Aorta (tissue), 5 donors: ENCODE measurements at regions not wholly inside any gene's neighbourhood (a gene's known extent, or its start where the extent isn't known, plus 50 kb on each side); places are given as distances from the start of the nearest gene placed in this dataset.

Experiments
- ATAC-seq: fragments of 200-7000 bp; cut with Tn5 transposase; one replicate; pipeline ENCODE4 v1.9.1; 2022; ENCODE audit warnings: moderate library complexity; ENCODE audit not compliant: low FRiP score
- DNase-seq, 2 donors: peaks; one replicate each; pipeline ENCODE4 v3.0.0-alpha.2; 2020
- H3K27ac ChIP-seq, 2 donors: one replicate each; pipeline ENCODE4 v1.5.1; 2013; ENCODE audit warnings: low read length in 2 of 2, mild to moderate bottlenecking in 2 of 2, moderate library complexity in 2 of 2, control low read depth in 1 of 2, inconsistent platforms in 1 of 2, low read depth in 1 of 2
- H3K27me3 ChIP-seq, 2 donors: one replicate each; pipeline ENCODE4 v1.6.1; 2013; ENCODE audit warnings: control low read depth in 1 of 2, low read length in 1 of 2, mild to moderate bottlenecking in 1 of 2, moderate library complexity in 1 of 2; ENCODE audit not compliant: insufficient read depth in 2 of 2, control insufficient read depth in 1 of 2
- H3K36me3 ChIP-seq, 2 donors: one replicate each; pipeline ENCODE4 v1.6.1; 2013; ENCODE audit warnings: control low read depth in 1 of 2, low read length in 1 of 2, mild to moderate bottlenecking in 1 of 2; ENCODE audit not compliant: insufficient read depth in 2 of 2, control insufficient read depth in 1 of 2
- H3K4me1 ChIP-seq, 2 donors: one replicate each; pipeline ENCODE4 v1.6.1; 2013; ENCODE audit warnings: low read length in 2 of 2, control low read depth in 1 of 2, mild to moderate bottlenecking in 1 of 2, moderate library complexity in 1 of 2; ENCODE audit not compliant: insufficient read depth in 2 of 2, control insufficient read depth in 1 of 2
- H3K4me3 ChIP-seq, 2 donors: one replicate each; pipeline ENCODE4 v1.5.1; 2013; ENCODE audit warnings: low read length in 2 of 2, control low read depth in 1 of 2, mild to moderate bottlenecking in 1 of 2
- H3K9me3 ChIP-seq: one replicate; pipeline ENCODE4 v1.6.1; 2013; ENCODE audit warnings: mild to moderate bottlenecking, low read length; ENCODE audit not compliant: control insufficient read depth
- WGBS, 2 donors: extraction: QIAGEN DNeasy Blood & Tissue Kit; methylation state at CpG; one replicate each; pipeline ENCODE4 v1.1.7; 2013; 5-methylcytosine and 5-hydroxymethylcytosine counted together
- intact Hi-C, 2 donors: fragments of 100-400 bp; cut with DNase I; formaldehyde crosslinking; loops; one replicate each; pipeline versions ENCODE4 v1.14.2 to v1.15.0; 2022
- donor health status: healthy with polysubstance abuse.
- donor health status: Bipolar disorder and iron deficiency.
- donor health status: DM: no; HTN: no; CAD: no.
- donor health status: DM: no; HTN: no; CAD: no.
- donor health status: DM: yes; HTN: yes; CAD: no.

DNA sequence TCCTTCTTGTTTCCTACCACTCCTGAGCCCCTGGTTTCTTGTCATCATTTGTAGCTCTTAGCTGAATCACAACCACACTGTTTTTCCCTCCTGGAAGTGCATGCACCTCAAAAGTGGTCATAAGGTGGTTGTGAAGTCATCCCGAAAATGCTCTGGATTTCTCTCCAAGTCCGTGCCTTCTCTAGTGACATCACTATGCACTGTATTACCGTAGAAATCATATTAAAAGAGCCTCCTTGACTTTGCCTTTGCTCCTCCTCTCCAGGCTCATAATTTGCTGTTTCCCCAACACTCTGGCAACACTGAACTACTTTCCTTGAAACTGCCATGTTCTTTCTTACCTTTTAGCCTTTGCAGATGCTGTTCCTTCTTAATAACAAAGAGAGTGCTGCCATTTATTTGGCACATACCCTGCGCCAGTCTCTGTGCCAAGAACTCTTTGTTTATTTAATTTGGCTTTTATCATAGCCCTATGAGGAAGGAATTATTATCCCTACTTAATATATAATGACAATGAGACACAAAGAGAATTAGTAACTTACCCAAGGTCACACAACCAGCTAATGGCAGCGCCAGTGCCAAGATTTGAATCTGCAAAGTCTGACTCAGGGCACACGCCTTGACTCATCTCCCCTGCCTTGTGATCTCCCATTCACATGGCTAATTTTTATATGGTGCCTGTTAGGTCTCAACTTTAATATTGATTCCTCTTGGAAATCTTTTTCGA lies 115.4 kb downstream of the KIF4B start:
- no peaks in the 10 kb centered on the region for H3K9me3 ChIP-seq
- no peak overlapping the region for H3K27ac ChIP-seq
- 80 to 81% methylated on average over 7 of the region's 7 CpGs for WGBS, 2 donors
- no peak for DNase-seq
- no peaks in the 10 kb centered on the region for H3K27me3 ChIP-seq
- ATAC-seq: no peak
- H3K4me1 ChIP-seq: no peaks in the 10 kb centered on the region
- H3K36me3 ChIP-seq: no peaks in the 10 kb centered on the region
- no peak overlapping the region for H3K4me3 ChIP-seq
- intact Hi-C loops: no loop called here

DNA sequence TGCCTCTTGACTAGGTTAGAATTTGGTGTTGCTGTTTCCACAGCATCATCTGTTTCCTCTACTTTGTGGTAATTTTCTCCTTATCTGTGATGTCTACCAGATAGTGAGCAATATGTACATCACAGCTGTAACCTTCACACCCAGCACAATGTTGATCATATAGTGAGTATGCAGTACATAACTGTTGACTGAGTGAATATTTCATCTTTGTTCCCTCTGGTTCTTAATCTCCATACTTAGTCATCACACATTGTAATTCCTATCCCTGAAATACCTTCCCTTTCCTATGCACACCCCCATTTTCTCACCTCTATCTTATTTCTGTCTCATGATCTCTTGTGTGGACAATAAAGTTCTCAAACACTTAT lies 115.9 kb downstream of the KIF4B start:
- ATAC-seq: no peak
- Histone ChIP-seq H3K36me3 (no peaks in the 10 kb centered on the region), H3K4me1 (no peaks in the 10 kb centered on the region), H3K9me3 (no peaks in the 10 kb centered on the region), H3K4me3 (no peak overlapping the region), H3K27ac (no peak overlapping the region), H3K27me3 (no peaks in the 10 kb centered on the region)
- no peak for DNase-seq
- intact Hi-C loops: no loop called here

DNA sequence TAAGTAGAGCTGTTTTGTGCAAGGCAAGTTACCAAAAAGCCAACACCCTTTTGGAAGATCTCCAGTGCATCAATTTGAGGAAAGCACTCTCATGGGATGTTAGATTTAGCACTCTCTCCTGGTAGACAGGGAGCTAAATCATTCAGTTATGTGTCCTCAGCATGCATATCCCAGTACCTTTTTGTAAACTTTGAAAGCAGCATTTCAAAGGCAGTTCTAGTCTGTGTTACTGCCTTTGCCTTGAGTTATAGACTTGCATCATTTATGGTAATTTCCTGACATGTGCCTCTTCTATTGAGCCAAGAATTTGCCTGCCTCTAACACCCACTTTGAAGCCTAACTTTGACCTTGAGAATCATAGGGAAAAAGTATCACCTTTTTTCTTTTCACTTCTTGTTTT lies 120.6 kb downstream of the KIF4B start:
- intact Hi-C loops: no loop called here
- no peaks in the 10 kb centered on the region for H3K9me3 ChIP-seq
- no peak overlapping the region for H3K27ac ChIP-seq
- H3K36me3 ChIP-seq: no peaks in the 10 kb centered on the region
- no peak overlapping the region for H3K4me3 ChIP-seq
- DNase-seq (no peak), ATAC-seq (no peak)
- no peaks in the 10 kb centered on the region for H3K27me3 ChIP-seq
- peaks cover 0 to 1% of the 10 kb centered on the region in 2 donors for H3K4me1 ChIP-seq

DNA sequence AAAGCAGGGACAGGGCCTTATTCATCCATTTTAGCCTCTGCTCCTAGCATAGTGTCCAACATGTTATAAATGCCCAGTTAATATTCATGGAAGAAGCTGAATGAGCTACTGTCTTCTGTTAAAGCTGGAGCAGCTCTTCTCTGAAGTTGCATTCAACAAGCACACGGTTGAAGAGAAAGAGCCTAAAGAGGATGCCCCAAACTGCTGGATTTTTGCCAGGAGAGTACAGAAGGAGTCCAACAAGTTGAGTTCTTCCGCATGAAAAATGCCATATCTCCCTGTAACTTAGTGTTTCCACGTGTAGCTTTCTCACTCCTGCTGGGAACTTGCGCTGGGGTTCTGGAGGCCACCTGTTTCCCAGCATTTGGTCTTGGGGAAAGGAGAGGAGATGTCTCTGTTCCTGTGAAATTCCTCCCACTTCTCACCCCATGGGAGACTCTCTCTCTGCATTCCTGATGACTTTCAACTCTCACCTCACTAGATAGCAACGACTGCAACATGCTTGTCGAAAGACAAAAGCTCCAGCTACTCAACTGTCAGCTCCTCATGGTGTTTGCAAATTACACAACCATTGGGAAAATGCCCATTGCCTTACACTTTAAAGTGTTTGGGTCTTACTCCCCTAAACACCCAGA lies 122.8 kb downstream of the KIF4B start:
- Histone ChIP-seq H3K9me3 (no peaks in the 10 kb centered on the region), H3K36me3 (no peaks in the 10 kb centered on the region), H3K4me1 (peaks cover 0 to 2% of the 10 kb centered on the region in 2 donors), H3K27ac (no peak overlapping the region), H3K27me3 (no peaks in the 10 kb centered on the region), H3K4me3 (no peak overlapping the region)
- 23 to 45% methylated on average over 6 of the region's 6 CpGs for WGBS, 2 donors
- ATAC-seq (no peak), DNase-seq (no peak)
- intact Hi-C loops: no loop called here

DNA sequence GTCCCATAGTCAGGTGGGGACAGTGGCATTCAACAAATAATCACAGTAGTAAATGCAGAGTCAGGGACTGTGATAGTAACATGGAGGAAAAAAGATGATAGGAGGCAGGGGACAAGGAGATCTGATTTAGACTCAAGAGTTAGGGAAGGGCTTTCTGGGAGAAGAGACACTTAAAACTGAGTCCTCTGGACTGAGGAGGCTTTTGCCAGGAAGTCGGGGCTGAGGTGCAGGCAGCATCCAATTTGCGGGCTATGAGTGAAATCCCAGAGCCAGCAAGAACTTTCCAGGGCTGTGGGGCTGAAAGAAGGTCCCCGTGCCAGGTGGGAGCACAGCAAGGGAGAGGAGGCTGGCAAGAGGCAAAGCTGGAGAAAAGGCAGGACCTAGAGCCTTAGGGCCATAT lies 124.1 kb downstream of the KIF4B start:
- ATAC-seq (no peak), DNase-seq (no peak)
- 56 to 63% methylated on average over 3 of the region's 3 CpGs for WGBS, 2 donors
- no peak overlapping the region for H3K4me3 ChIP-seq
- H3K27ac ChIP-seq: no peak overlapping the region
- no peaks in the 10 kb centered on the region for H3K27me3 ChIP-seq
- peaks cover 0 to 2% of the 10 kb centered on the region in 2 donors for H3K4me1 ChIP-seq
- no peaks in the 10 kb centered on the region for H3K9me3 ChIP-seq
- intact Hi-C loops: no loop called here
- H3K36me3 ChIP-seq: no peaks in the 10 kb centered on the region

DNA sequence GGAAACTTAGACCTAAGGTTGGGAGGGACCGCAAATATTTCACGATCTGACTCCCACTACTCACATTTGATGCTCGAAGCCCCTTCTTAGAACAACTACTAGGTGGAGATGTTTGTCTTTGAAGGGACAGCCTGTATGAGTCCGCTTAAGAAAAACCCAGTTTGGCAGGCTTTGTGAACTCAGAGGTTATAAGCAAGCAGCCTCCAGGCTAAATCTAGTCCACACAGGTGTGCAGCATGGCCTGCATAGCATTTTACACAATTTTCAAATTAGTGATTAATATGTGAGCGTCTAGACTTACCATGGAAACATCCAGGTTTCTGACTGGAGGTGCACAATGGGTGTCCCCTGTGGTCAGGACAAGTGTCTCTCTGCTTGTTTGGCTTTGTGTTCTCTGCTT lies 127.1 kb downstream of the KIF4B start:
- no peaks in the 10 kb centered on the region for H3K27me3 ChIP-seq
- H3K4me3 ChIP-seq: no peak overlapping the region
- peaks cover 0 to 2% of the 10 kb centered on the region in 2 donors for H3K4me1 ChIP-seq
- no peak overlapping the region for H3K27ac ChIP-seq
- intact Hi-C loops: no loop called here
- H3K9me3 ChIP-seq: no peaks in the 10 kb centered on the region
- WGBS, 2 donors: 88 to 90% methylated on average over 5 of the region's 5 CpGs
- H3K36me3 ChIP-seq: no peaks in the 10 kb centered on the region
- DNase-seq (no peak), ATAC-seq (no peak)

DNA sequence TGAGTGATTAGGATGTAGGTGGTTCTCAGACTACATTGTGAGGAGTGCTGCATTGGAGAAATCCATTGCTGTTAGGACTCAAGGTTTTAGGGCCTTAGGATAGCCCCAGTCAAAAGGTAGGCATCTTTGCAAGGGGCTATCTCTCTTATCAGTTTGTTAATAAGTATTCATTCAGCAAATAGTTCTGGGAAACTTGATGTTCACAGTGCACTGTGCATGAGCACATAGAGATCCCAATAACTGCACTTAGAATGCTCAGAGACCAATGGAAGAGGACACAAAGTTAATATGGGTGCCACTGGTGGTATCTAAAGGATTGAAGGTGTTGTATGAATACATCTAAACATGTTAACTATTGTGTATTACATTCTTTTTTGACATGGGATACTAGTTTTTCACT lies 131.4 kb downstream of the KIF4B start:
- Histone ChIP-seq H3K4me3 (no peak overlapping the region), H3K4me1 (no peaks in the 10 kb centered on the region), H3K9me3 (no peaks in the 10 kb centered on the region), H3K27me3 (no peaks in the 10 kb centered on the region), H3K36me3 (no peaks in the 10 kb centered on the region), H3K27ac (no peak overlapping the region)
- no peak for ATAC-seq
- no peak for DNase-seq
- intact Hi-C loops: no loop called here

DNA sequence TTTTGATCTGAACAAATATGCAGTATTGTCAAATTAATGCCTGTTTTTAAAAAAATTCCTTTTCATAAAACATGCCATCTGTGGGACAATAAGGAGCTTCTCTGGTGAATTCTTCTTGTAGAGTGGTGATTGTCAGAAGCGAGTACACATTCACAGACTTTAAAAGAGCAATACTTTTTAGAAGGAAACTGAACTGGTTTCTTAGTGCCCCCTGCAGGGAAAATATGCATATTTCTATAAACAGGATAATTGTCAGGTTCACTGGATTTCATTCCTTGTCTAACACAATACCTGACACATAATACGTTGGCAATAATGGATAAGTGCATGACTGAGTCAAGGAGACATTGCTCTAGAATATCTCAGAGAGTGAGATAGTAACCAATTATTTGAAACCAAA lies 133.7 kb downstream of the KIF4B start:
- intact Hi-C loops: no loop called here
- Histone ChIP-seq H3K27ac (no peak overlapping the region), H3K4me1 (no peaks in the 10 kb centered on the region), H3K27me3 (no peaks in the 10 kb centered on the region), H3K36me3 (no peaks in the 10 kb centered on the region), H3K4me3 (no peak overlapping the region), H3K9me3 (no peaks in the 10 kb centered on the region)
- 36 to 39% methylated on average over 2 of the region's 2 CpGs for WGBS, 2 donors
- DNase-seq: no peak
- no peak for ATAC-seq

DNA sequence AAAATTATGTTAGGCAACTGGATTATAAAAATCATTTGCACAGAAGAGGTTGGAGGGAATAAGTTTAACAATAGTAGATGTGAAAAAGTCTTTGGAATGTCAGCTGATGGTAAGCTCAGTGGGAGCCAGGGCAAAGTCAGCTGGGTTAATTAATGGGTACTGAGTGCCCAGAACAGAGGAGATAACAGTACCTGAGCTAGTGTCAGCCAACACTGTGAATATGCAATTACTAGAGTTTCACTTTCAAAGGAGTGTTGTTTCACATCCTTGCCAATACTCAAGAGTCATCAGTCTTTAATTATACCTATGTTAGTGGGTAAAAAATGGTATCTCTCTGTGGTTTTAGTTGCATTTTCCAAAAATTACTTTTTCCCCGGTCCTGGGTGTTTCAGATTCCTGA lies 135.1 kb downstream of the KIF4B start:
- 54 to 55% methylated on average over 1 of the region's 1 CpG for WGBS, 2 donors
- intact Hi-C loops: no loop called here

More for the DNA sequence above, 135.1 kb downstream of the KIF4B start:
- no peak for ATAC-seq
- Histone ChIP-seq H3K27ac (no peak overlapping the region), H3K27me3 (no peaks in the 10 kb centered on the region), H3K9me3 (no peaks in the 10 kb centered on the region), H3K4me1 (no peaks in the 10 kb centered on the region), H3K4me3 (no peak overlapping the region), H3K36me3 (no peaks in the 10 kb centered on the region)
- DNase-seq: no peak
